ENCODE measurements at regions not wholly inside any gene's neighbourhood (a gene's known extent, or its start where the extent isn't known, plus 50 kb on each side); places are given as distances from the start of the nearest gene placed in this dataset.

- Histone ChIP-seq H3K4me3 (no peak overlapping the region), H3K79me2 (ENCODE audit: control insufficient read depth, insufficient read depth, low read length) (no peaks in the 10 kb centered on the region), H2AFZ (ENCODE audit: control insufficient read depth, low read depth, low read length) (no peak overlapping the region), H3K9ac (ENCODE audit: control insufficient read depth, insufficient read depth, low read length) (no peak overlapping the region), H4K20me1 (ENCODE audit: control insufficient read depth, insufficient read depth) (no peaks in the 10 kb centered on the region), H3K36me3 (ENCODE audit: control insufficient read depth in 2 of 2, insufficient read depth in 2 of 2, low read length in 1 of 2) (no peaks in the 10 kb centered on the region), H3K27me3 (replicated peaks in 1 of 2; ENCODE audit: control insufficient read depth in 2 of 2, insufficient read depth in 2 of 2, low read length in 1 of 2) (no peaks in the 10 kb centered on the region), H3K4me2 (ENCODE audit: control insufficient read depth, insufficient read depth) (no peak overlapping the region), H3K9me3 (replicated peaks; ENCODE audit: control insufficient read depth, insufficient read depth, low read length) (no peaks in the 10 kb centered on the region), H3K27ac (ENCODE audit: control insufficient read depth, insufficient read depth) (no peak overlapping the region), H3K4me1 (ENCODE audit: control insufficient read depth, insufficient read depth, low read length) (no peaks in the 10 kb centered on the region)
- ATAC-seq (no peak), DNase-seq (ENCODE audit: low read depth, low spot score) (no peak), FAIRE-seq (no peak)
- intact Hi-C loops (cut with micrococcal nuclease; ENCODE audit: unreplicated experiment) (no loop called here), in situ Hi-C loops (cut with MboI) (no loop called here)
- 25% methylated on average over 2 of the region's 2 CpGs for WGBS (ENCODE audit: insufficient coverage, insufficient replicate concordance, low lambda C conversion rate, missing lambda C conversion rate)
- ChIA-PET CTCF (no interaction called here), RAD21 (ENCODE audit: unreplicated experiment) (no interaction called here), SMC1A (ENCODE audit: uncharacterized antibody, unreplicated experiment) (no interaction called here), POLR2A (no interaction called here)
- no TSS peak for BruUV-seq (replicated peaks)
- TF ChIP-seq E4F1 (IDR thresholded peaks at IDR 0.05; ENCODE audit: borderline replicate concordance, partially characterized antibody) (no peak), SP1 (IDR thresholded peaks at IDR 0.05; ENCODE audit: low read depth, low read length) (no peak), PML (IDR thresholded peaks at IDR 0.05; ENCODE audit: low read length) (no peak)
Measured at GRCh38 chr18:28582724-28583123, 405.8 kb upstream of the CDH2 start.

GRCh38 chr18:28581521-28582071, 404.7 kb upstream of the CDH2 start:
- no peaks in the 10 kb centered on the region for H3K36me3 ChIP-seq (ENCODE audit: control insufficient read depth in 2 of 2, insufficient read depth in 2 of 2, low read length in 1 of 2)
- DNase-seq (ENCODE audit: low read depth, low spot score) (no peak), ATAC-seq (no peak), FAIRE-seq (no peak)
- no peaks in the 10 kb centered on the region for H3K4me1 ChIP-seq (ENCODE audit: control insufficient read depth, insufficient read depth, low read length)
- no peak overlapping the region for H3K9ac ChIP-seq (ENCODE audit: control insufficient read depth, insufficient read depth, low read length)
- POLR2A ChIA-PET, result no interaction called here
- CTCF ChIA-PET, result interaction anchor here (1.3 kb wide), 1 partner anchor 21 kb away, joined by 3 read pairs; no protein-coding TSS in a partner anchor
- no peaks in the 10 kb centered on the region for H3K79me2 ChIP-seq (ENCODE audit: control insufficient read depth, insufficient read depth, low read length)
- H3K27me3 ChIP-seq (replicated peaks in 1 of 2; ENCODE audit: control insufficient read depth in 2 of 2, insufficient read depth in 2 of 2, low read length in 1 of 2), result no peaks in the 10 kb centered on the region
- in situ Hi-C loops (cut with MboI), result no loop called here
- no peak overlapping the region for H2AFZ ChIP-seq (ENCODE audit: control insufficient read depth, low read depth, low read length)
- 19% methylated on average over 4 of the region's 4 CpGs for WGBS (ENCODE audit: insufficient coverage, insufficient replicate concordance, low lambda C conversion rate, missing lambda C conversion rate)
- no TSS peak for BruUV-seq (replicated peaks)
- H3K4me2 ChIP-seq (ENCODE audit: control insufficient read depth, insufficient read depth), result no peak overlapping the region
- H3K9me3 ChIP-seq (replicated peaks; ENCODE audit: control insufficient read depth, insufficient read depth, low read length), result no peaks in the 10 kb centered on the region
- SMC1A ChIA-PET (ENCODE audit: uncharacterized antibody, unreplicated experiment), result no interaction called here
- no peaks in the 10 kb centered on the region for H4K20me1 ChIP-seq (ENCODE audit: control insufficient read depth, insufficient read depth)
- TF ChIP-seq SUPT20H (IDR thresholded peaks at IDR 0.05; ENCODE audit: borderline replicate concordance, control insufficient read depth, low read depth, low read length) (no peak), PBX3 (IDR thresholded peaks at IDR 0.05; ENCODE audit: insufficient replicate concordance, low read depth, low read length) (no peak), RAD21 (IDR thresholded peaks at IDR 0.05; ENCODE audit: insufficient read depth, low read depth, low read length) (peak; percentile 40; the same call in 1 of the 2 replicates), FOXK2 (IDR thresholded peaks at IDR 0.05) (no peak)
- H3K27ac ChIP-seq (ENCODE audit: control insufficient read depth, insufficient read depth), result no peak overlapping the region
- H3K4me3 ChIP-seq, result no peak overlapping the region
- intact Hi-C loops (cut with micrococcal nuclease; ENCODE audit: unreplicated experiment), result no loop called here
- RAD21 ChIA-PET (ENCODE audit: unreplicated experiment), result no interaction called here
